H1 (cell line): ENCODE measurements at regions not wholly inside any gene's neighbourhood (a gene's known extent, or its start where the extent isn't known, plus 50 kb on each side); places are given as distances from the start of the nearest gene placed in this dataset.

Experiments
- CTCF ChIA-PET: fragments of 300-600 bp; sonication (Branson Sonifier 250); formaldehyde crosslinking; loops from one replicate; lab custom pipeline; 2021; ENCODE audit not compliant: partially characterized antibody; lab: Charles Lee
- POLR2A ChIA-PET: fragments of 300-600 bp; sonication (Branson Sonifier 250); formaldehyde crosslinking; loops from one replicate; lab custom pipeline; 2021; ENCODE audit warnings: inconsistent platforms; ENCODE audit not compliant: partially characterized antibody; lab: Charles Lee
- DNase-seq, 2 experiments: peaks; one replicate each; pipeline versions ENCODE4 v3.0.0 to v3.0.0-alpha.2; 2010 to 2022; ENCODE audit warnings: low spot score in 2 of 2, low read depth in 1 of 2, mixed read lengths in 1 of 2
- FAIRE-seq: peaks from 2 replicates; lab custom pipeline; 2011; peaks lifted over from hg19 to GRCh38; lab: Jason Lieb, UNC
- H2AFZ ChIP-seq: 2 replicates; pipeline ENCODE4 v1.8.1; 2012; ENCODE audit warnings: low read length, inconsistent platforms
- H2AK5ac ChIP-seq: 2 replicates; pipeline ENCODE4 v1.6.1; 2013; ENCODE audit warnings: low read depth, low read length
- H2BK120ac ChIP-seq: replicated peaks from 2 replicates; pipeline ENCODE3; 2013; ENCODE audit warnings: low read depth, low read length, inconsistent platforms
- H2BK12ac ChIP-seq: 2 replicates; pipeline ENCODE4 v1.6.1; 2013; ENCODE audit warnings: low read depth, low read length
- H2BK15ac ChIP-seq: 2 replicates; pipeline ENCODE4 v1.6.1; 2013; ENCODE audit warnings: low read length
- H2BK20ac ChIP-seq: 2 replicates; pipeline ENCODE4 v1.6.1; 2013; ENCODE audit warnings: low read length
- H2BK5ac ChIP-seq: 2 replicates; pipeline ENCODE4 v1.6.1; 2013; ENCODE audit warnings: low read depth, low read length
- H3K14ac ChIP-seq: 2 replicates; pipeline ENCODE4 v1.6.1; 2013; ENCODE audit warnings: inconsistent platforms; ENCODE audit not compliant: insufficient read length
- H3K18ac ChIP-seq: 2 replicates; pipeline ENCODE4 v1.6.1; 2013; ENCODE audit warnings: low read length; ENCODE audit errors: extremely low read depth
- H3K23ac ChIP-seq: 2 replicates; pipeline ENCODE4 v1.6.1; 2013; ENCODE audit warnings: inconsistent platforms; ENCODE audit not compliant: insufficient read length
- H3K23me2 ChIP-seq: 2 replicates; pipeline ENCODE4 v1.6.1; 2013; ENCODE audit warnings: low read depth, low read length
- H3K27ac ChIP-seq: 2 replicates; pipeline ENCODE4 v1.6.1; 2011; ENCODE audit warnings: low read depth, low read length, inconsistent platforms
- H3K27me3 ChIP-seq, 4 experiments: replicated peaks in 1 of 4; 1 replicate in 1 of 4; 2 replicates in 3 of 4; pipeline versions ENCODE4 v1.6.1 to v1.8.1; 2011 to 2013; ENCODE audit warnings: low read length in 3 of 4, mild to moderate bottlenecking in 3 of 4, inconsistent platforms in 2 of 4, mixed read lengths in 2 of 4, moderate library complexity in 1 of 4; ENCODE audit not compliant: control insufficient read depth in 3 of 4, insufficient read depth in 3 of 4; ENCODE audit errors: extremely low read depth in 1 of 4
- H3K36me3 ChIP-seq, 4 experiments: 2 replicates each; pipeline versions ENCODE4 v1.6.1 to v1.8.1; 2011 to 2013; ENCODE audit warnings: mild to moderate bottlenecking in 4 of 4, low read length in 3 of 4, moderate library complexity in 2 of 4, control low read depth in 1 of 4, inconsistent platforms in 1 of 4; ENCODE audit not compliant: insufficient read depth in 4 of 4, control insufficient read depth in 2 of 4
- H3K4ac ChIP-seq: replicated peaks from 2 replicates; pipeline ENCODE3; 2013; ENCODE audit warnings: low read length, low read depth, mixed read lengths, inconsistent platforms; ENCODE audit not compliant: insufficient read length
- H3K4me1 ChIP-seq, 4 experiments: replicated peaks in 1 of 4; 1 replicate in 1 of 4; 2 replicates in 3 of 4; pipeline versions ENCODE4 v1.6.1 to v1.8.1; 2011 to 2013; ENCODE audit warnings: low read length in 3 of 4, inconsistent platforms in 2 of 4, mixed read lengths in 1 of 4; ENCODE audit not compliant: insufficient read depth in 4 of 4, control insufficient read depth in 3 of 4
- H3K4me2 ChIP-seq, 2 experiments: 2 replicates each; pipeline versions ENCODE4 v1.6.1 to v1.8.1; 2011 to 2013; ENCODE audit warnings: low read depth in 2 of 2, low read length in 2 of 2, control low read depth in 1 of 2, inconsistent platforms in 1 of 2, mild to moderate bottlenecking in 1 of 2; ENCODE audit not compliant: insufficient read depth in 1 of 2
- H3K4me3 ChIP-seq, 4 experiments: fragments of 200-600, 300-600 bp in 1 of 4; sonication (generic), shearing (Covaris generic), sonication (Bioruptor Twin) in 1 of 4; 2 replicates each; pipeline versions ENCODE4 v1.5.1 to v1.8.1; 2011 to 2016; ENCODE audit warnings: low read length in 4 of 4, low read depth in 3 of 4, control low read depth in 2 of 4, inconsistent platforms in 2 of 4, mild to moderate bottlenecking in 2 of 4, mixed read lengths in 1 of 4, moderate library complexity in 1 of 4; ENCODE audit not compliant: insufficient read depth in 2 of 4; ENCODE audit errors: extremely low read depth in 1 of 4
- H3K56ac ChIP-seq: replicated peaks from 2 replicates; pipeline ENCODE3; 2013; ENCODE audit warnings: low read depth, mild to moderate bottlenecking, mixed read lengths, low read length, inconsistent platforms; ENCODE audit not compliant: insufficient read length
- H3K79me1 ChIP-seq: 2 replicates; pipeline ENCODE4 v1.6.1; 2013; ENCODE audit warnings: low read depth, low read length, control low read depth
- H3K79me2 ChIP-seq, 2 experiments: 2 replicates each; pipeline versions ENCODE4 v1.6.1 to v1.8.1; 2012 to 2013; ENCODE audit warnings: low read length in 2 of 2, mild to moderate bottlenecking in 2 of 2, inconsistent platforms in 1 of 2; ENCODE audit not compliant: insufficient read depth in 2 of 2, control insufficient read depth in 1 of 2
- H3K9ac ChIP-seq, 4 experiments: replicated peaks in 1 of 4; 1 replicate in 1 of 4; 2 replicates in 3 of 4; pipeline versions ENCODE4 v1.6.1 to v1.8.1; 2011 to 2013; ENCODE audit warnings: low read depth in 3 of 4, low read length in 3 of 4, control low read depth in 2 of 4, mild to moderate bottlenecking in 2 of 4, moderate library complexity in 2 of 4, inconsistent platforms in 1 of 4; ENCODE audit errors: extremely low read depth in 1 of 4
- H3K9me3 ChIP-seq, 2 experiments: 2 replicates each; pipeline versions ENCODE4 v1.6.1 to v1.8.1; 2012 to 2013; ENCODE audit warnings: mild to moderate bottlenecking in 2 of 2, moderate library complexity in 2 of 2, control low read depth in 1 of 2, inconsistent platforms in 1 of 2, low read depth in 1 of 2, low read length in 1 of 2, mixed read lengths in 1 of 2; ENCODE audit not compliant: insufficient read depth in 2 of 2
- H4K20me1 ChIP-seq, 2 experiments: replicated peaks in 1 of 2; 2 replicates each; pipeline versions ENCODE3 to v1.8.1; 2011 to 2013; ENCODE audit warnings: inconsistent platforms in 2 of 2, low read length in 2 of 2, mild to moderate bottlenecking in 1 of 2; ENCODE audit not compliant: insufficient read depth in 2 of 2, control insufficient read depth in 1 of 2
- H4K5ac ChIP-seq: 2 replicates; pipeline ENCODE4 v1.6.1; 2013; ENCODE audit warnings: low read length, low read depth, mixed read lengths, inconsistent platforms; ENCODE audit not compliant: insufficient read length
- H4K8ac ChIP-seq: 2 replicates; pipeline ENCODE4 v1.8.0; 2013; ENCODE audit warnings: mild to moderate bottlenecking, moderate library complexity, low read length, inconsistent platforms; ENCODE audit not compliant: insufficient read depth; ENCODE audit errors: extremely low read depth
- H4K91ac ChIP-seq: replicated peaks from 2 replicates; pipeline ENCODE3; 2013; ENCODE audit warnings: low read length, mixed read lengths, inconsistent platforms; ENCODE audit not compliant: insufficient read length
- ASH2L ChIP-seq: fragments of 200-600, 300-600 bp; sonication (generic); IDR thresholded peaks from one replicate; pipeline ENCODE4 v1.7.1; 2017; ENCODE audit warnings: low read length
- BRCA1 ChIP-seq: IDR thresholded peaks from 2 replicates; pipeline ENCODE4 v1.6.1; 2012; ENCODE audit warnings: low read depth, low read length, improper control_type of control experiment
- CHD1 ChIP-seq: IDR thresholded peaks from 2 replicates; pipeline ENCODE4 v1.6.1; 2012; ENCODE audit warnings: low read depth, low read length, improper control_type of control experiment
- EP300 ChIP-seq, 2 experiments: IDR thresholded peaks; 1 replicate in 1 of 2; 2 replicates in 1 of 2; pipeline ENCODE4 v1.6.1; 2011 to 2012; ENCODE audit warnings: low read depth in 2 of 2, low read length in 2 of 2, mild to moderate bottlenecking in 2 of 2, borderline replicate concordance in 1 of 2, inconsistent platforms in 1 of 2, moderate library complexity in 1 of 2
- KDM1A ChIP-seq: fragments of 200-600, 300-600 bp; sonication (generic); IDR thresholded peaks from 2 replicates; pipeline ENCODE4 v1.7.1; 2016; ENCODE audit warnings: mild to moderate bottlenecking, low read length, borderline replicate concordance
- PHF8 ChIP-seq: fragments of 200-600 bp; sonication (generic); conservative IDR thresholded peaks from 2 replicates; pipeline ENCODE4 v1.7.1; 2012; ENCODE audit warnings: low read depth, mild to moderate bottlenecking, inconsistent platforms, low read length, moderate library complexity
- POLR2A ChIP-seq, 2 experiments: IDR thresholded peaks; 1 replicate in 1 of 2; 2 replicates in 1 of 2; pipeline ENCODE4 v1.6.1; 2011; ENCODE audit warnings: low read depth in 2 of 2, low read length in 2 of 2, mild to moderate bottlenecking in 2 of 2; ENCODE audit errors: control extremely low read depth in 1 of 2
- POU5F1 ChIP-seq: IDR thresholded peaks from 2 replicates; pipeline ENCODE4 v1.6.1; 2011; ENCODE audit warnings: low read depth, mild to moderate bottlenecking, low read length, moderate library complexity
- RXRA ChIP-seq: IDR thresholded peaks from 2 replicates; pipeline ENCODE4 v1.6.1; 2011; ENCODE audit warnings: low read depth, mild to moderate bottlenecking, low read length, moderate library complexity; ENCODE audit not compliant: insufficient read depth
- SUZ12 ChIP-seq: fragments of 200-600 bp; sonication (generic); IDR thresholded peaks from 2 replicates; pipeline ENCODE4 v1.6.1; 2012; ENCODE audit warnings: mild to moderate bottlenecking, inconsistent platforms, low read length, moderate library complexity, mixed read lengths
- TEAD4 ChIP-seq: IDR thresholded peaks from 2 replicates; pipeline ENCODE4 v1.6.1; 2012; ENCODE audit warnings: low read depth, low read length, inconsistent platforms, mixed read lengths
- ZNF274 ChIP-seq: IDR thresholded peaks from 2 replicates; pipeline ENCODE4 v1.7.0; 2012; ENCODE audit warnings: low read length, borderline replicate concordance; ENCODE audit errors: extremely low read depth
- WGBS, 2 experiments: shearing (Covaris generic) in 1 of 2; methylation state at CpG; one replicate each; pipeline versions ENCODE4 v1.1.6 to v1.1.7; 2013 to 2015; ENCODE audit warnings: low lambda C conversion rate in 2 of 2, mixed read lengths in 2 of 2, inconsistent platforms in 1 of 2, low coverage in 1 of 2, missing lambda C conversion rate in 1 of 2; ENCODE audit not compliant: insufficient replicate concordance in 2 of 2, insufficient coverage in 1 of 2, insufficient read length in 1 of 2; ENCODE audit errors: extremely low coverage in 1 of 2, missing lambda C conversion rate in 1 of 2; 5-methylcytosine and 5-hydroxymethylcytosine counted together
- TF ChIP-seq, protein P1 (sequence below): IDR thresholded peaks from 2 replicates; pipeline ENCODE4 v1.6.1; 2012; ENCODE audit warnings: low read length, inconsistent platforms

DNA sequence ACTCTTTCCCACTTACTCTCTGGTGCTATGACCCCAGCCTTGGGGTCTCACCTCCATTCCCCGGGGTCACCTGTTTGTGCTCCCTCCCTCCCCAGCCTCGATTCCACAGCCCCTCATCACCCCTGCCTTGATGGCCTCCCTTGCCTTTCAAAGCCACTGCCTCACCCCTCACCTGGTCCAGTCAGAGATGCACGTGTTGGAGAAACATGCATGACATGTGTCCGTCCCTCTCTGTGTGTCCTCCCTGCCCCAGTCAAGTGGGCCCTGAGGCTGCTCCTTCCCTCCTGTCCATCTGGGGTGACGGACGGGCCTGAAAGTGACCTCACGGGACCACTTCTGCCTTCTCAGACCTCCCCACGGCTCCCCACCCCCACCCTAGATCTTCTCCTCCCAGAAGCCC is 82.3 kb upstream of the TWIST2 start:
- Histone ChIP-seq H3K4me2 (no peak overlapping the region), H3K79me1 (no peaks in the 10 kb centered on the region), H3K23me2 (no peaks in the 10 kb centered on the region), H4K5ac (no peak overlapping the region), H3K27me3 (peaks cover 0 to 3% (median under 1%) of the 10 kb centered on the region in 4 experiments; a peak in 3 of 7 replicates), H2BK5ac (no peak overlapping the region), H2BK15ac (no peak overlapping the region), H4K8ac (no peak overlapping the region), H3K79me2 (no peaks in the 10 kb centered on the region), H2BK20ac (no peak overlapping the region), H3K27ac (no peak overlapping the region), H3K9me3 (no peaks in the 10 kb centered on the region), H3K56ac (no peak overlapping the region), H3K4ac (no peak overlapping the region), H3K36me3 (no peaks in the 10 kb centered on the region), H4K20me1 (no peaks in the 10 kb centered on the region), H2AK5ac (no peak overlapping the region), H2BK120ac (no peak overlapping the region), H3K14ac (no peak overlapping the region), H3K18ac (no peak overlapping the region), H4K91ac (no peak overlapping the region), H3K9ac (no peak overlapping the region), H2BK12ac (no peak overlapping the region), H3K4me3 (no peak overlapping the region), H2AFZ (no peak overlapping the region), H3K4me1 (no peaks in the 10 kb centered on the region), H3K23ac (no peak overlapping the region)
- CTCF ChIA-PET, result no interaction called here
- POLR2A ChIA-PET, result no interaction called here
- DNase-seq (no peak), FAIRE-seq (no peak)
- 72% methylated on average over 8 of the region's 8 CpGs; no CpG with 5 or more reads in 1 of the 2 experiments for whole genome bisulfite sequencing, 2 experiments
- TF ChIP-seq POLR2A (IDR thresholded peaks at IDR 0.05; ENCODE audit: control extremely low read depth in 1 of 2, low read depth in 2 of 2, low read length in 2 of 2) (no peak), SUZ12 (no peak), ZNF274 (no peak), EP300 (IDR thresholded peaks at IDR 0.05; ENCODE audit: borderline replicate concordance in 1 of 2, low read depth in 2 of 2, low read length in 2 of 2) (no peak), POU5F1 (no peak), TEAD4 (no peak), RXRA (no peak), BRCA1 (no peak), PHF8 (no peak), KDM1A (no peak), CHD1 (no peak), ASH2L (no peak)
- TF ChIP-seq, protein P1, sequence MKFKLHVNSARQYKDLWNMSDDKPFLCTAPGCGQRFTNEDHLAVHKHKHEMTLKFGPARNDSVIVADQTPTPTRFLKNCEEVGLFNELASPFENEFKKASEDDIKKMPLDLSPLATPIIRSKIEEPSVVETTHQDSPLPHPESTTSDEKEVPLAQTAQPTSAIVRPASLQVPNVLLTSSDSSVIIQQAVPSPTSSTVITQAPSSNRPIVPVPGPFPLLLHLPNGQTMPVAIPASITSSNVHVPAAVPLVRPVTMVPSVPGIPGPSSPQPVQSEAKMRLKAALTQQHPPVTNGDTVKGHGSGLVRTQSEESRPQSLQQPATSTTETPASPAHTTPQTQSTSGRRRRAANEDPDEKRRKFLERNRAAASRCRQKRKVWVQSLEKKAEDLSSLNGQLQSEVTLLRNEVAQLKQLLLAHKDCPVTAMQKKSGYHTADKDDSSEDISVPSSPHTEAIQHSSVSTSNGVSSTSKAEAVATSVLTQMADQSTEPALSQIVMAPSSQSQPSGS, result no peak
